Heart right ventricle (tissue), 16 donors: ENCODE measurements at regions not wholly inside any gene's neighbourhood (a gene's known extent, or its start where the extent isn't known, plus 50 kb on each side); places are given as distances from the start of the nearest gene placed in this dataset.

Experiments
- ATAC-seq, 8 donors: fragments of 200-7000 bp; cut with Tn5 transposase; one replicate each; pipeline ENCODE4 v1.9.1; 2020; ENCODE audit warnings: mild to moderate bottlenecking in 8 of 8, moderate library complexity in 8 of 8, moderate number of reproducible peaks in 1 of 8
- DNase-seq, 2 donors: peaks; one replicate each; pipeline ENCODE4 v3.0.0-alpha.2; 2020
- H3K27ac ChIP-seq, 10 donors: fragments of 200-600 bp; sonication (generic) in 2 of 10; one replicate each; pipeline versions ENCODE4 v1.5.0 to v1.8.0; 2020 to 2022; ENCODE audit warnings: mild to moderate bottlenecking in 3 of 10
- H3K27me3 ChIP-seq, 7 donors: fragments of 200-600 bp; one replicate each; pipeline ENCODE4 v1.8.0; 2021 to 2022; ENCODE audit warnings: mild to moderate bottlenecking in 2 of 7
- H3K36me3 ChIP-seq, 9 donors: fragments of 200-600 bp; sonication (generic) in 1 of 9; one replicate each; pipeline versions ENCODE4 v1.5.0 to v1.8.0; 2020 to 2022; ENCODE audit warnings: mild to moderate bottlenecking in 2 of 9
- H3K4me1 ChIP-seq, 9 donors: fragments of 200-600 bp; sonication (generic) in 1 of 9; one replicate each; pipeline versions ENCODE4 v1.5.0 to v1.8.0; 2020 to 2022; ENCODE audit warnings: mild to moderate bottlenecking in 4 of 9
- H3K4me3 ChIP-seq, 10 donors: fragments of 200-600 bp; sonication (generic) in 2 of 10; one replicate each; pipeline versions ENCODE4 v1.5.0 to v1.8.0; 2020 to 2022; ENCODE audit warnings: mild to moderate bottlenecking in 7 of 10, moderate library complexity in 2 of 10
- H3K9me3 ChIP-seq, 11 donors: fragments of 200-600 bp in 10 of 11; sonication (generic) in 2 of 11; one replicate each; pipeline versions ENCODE4 v1.5.0 to v1.8.0; 2013 to 2022; ENCODE audit warnings: mild to moderate bottlenecking in 2 of 11, control low read depth in 1 of 11, moderate library complexity in 1 of 11
- WGBS, 2 donors: extraction: QIAGEN DNeasy Blood & Tissue Kit; methylation state at CpG; one replicate each; pipeline ENCODE4 v1.1.7; 2013; ENCODE audit warnings: inconsistent platforms in 1 of 2; 5-methylcytosine and 5-hydroxymethylcytosine counted together
- intact Hi-C, 10 donors: fragments of 100-400 bp; cut with DNase I; formaldehyde crosslinking; loops; one replicate each; pipeline versions ENCODE4 v1.11.1 to v1.14.2; 2022
- TF ChIP-seq, protein P1 (sequence below), 9 donors: fragments of 200-600 bp; sonication (generic) in 2 of 9; IDR thresholded peaks; one replicate each; pipeline versions ENCODE4 v1.5.0 to v1.8.0; 2021 to 2022; ENCODE audit warnings: antibody characterized with exemption in 9 of 9, mild to moderate bottlenecking in 5 of 9, moderate library complexity in 1 of 9
- donor health status: Arrhythmogenic right ventricular cardiomyopathy.
- donor health status: ischemic (EF 13 %, LVEDD 7.1; RV severe dilation, severe dysfunction).
- donor health status: healthy with polysubstance abuse.
- donor health status: DM: no; HTN: yes; CAD: no.
- donor health status: DM: no; HTN: no; CAD: no.
- donor health status: ischemic (EF 25% LVEDD 6.9; RV normal size, moderate dysfunction).
- donor health status: ischemic (EF 25% LVEDD 5.7; RV mildly dilated, moderate dysfunction).
- donor health status: healthy.
- donor health status: DM: yes; HTN: yes; CAD: no.
- donor health status: Ischemic cardiomyopathy.
- donor health status: ischemic (EF 35%, LVEDD 5.7; RV mildly dilated, moderate dysfunction).
- donor health status: nonischemic (EF 11% LVEDD 7.7; RV severe dilation, severe dysfunction).
- donor health status: DM: yes; HTN: yes; CAD: no.
- donor health status: PGD.
- donor health status: ischemic (EF 29% LVEDD 5.4; RV normal size, mild dysfunction).
- donor health status: nonischemic (EF 23%, LVEDD 6.1; RV moderate dilation, normal function).

DNA sequence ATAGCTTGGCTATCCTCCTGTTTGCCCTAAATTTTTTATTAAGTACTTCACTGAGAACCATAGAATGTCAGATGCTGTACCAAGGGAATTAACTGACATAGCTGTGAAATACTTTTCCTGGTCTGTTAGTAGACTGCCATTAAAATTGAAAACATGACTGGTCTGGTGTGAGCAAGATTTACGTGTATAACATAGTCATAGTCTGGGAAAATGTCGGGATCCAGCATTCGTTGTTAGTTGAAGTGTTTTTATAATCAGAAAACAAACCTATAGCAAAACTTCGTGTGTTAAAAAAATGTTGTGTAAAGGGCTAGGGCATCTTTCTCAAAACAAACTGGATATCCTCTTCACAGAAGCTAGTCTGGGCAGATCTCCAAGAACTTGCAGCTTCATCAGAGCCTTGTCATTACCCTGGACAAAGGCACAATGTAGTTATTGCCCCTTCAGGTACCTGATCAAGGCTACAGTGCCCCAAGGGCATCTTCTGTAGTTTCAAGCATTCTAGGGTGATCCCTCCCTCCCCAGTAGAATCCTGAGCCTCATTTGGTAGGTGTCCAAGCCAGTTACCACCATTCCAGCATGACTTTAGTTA, 454.2 kb upstream of the SGCD start:
- peak in 1 of 8 donors; percentile 49 for ATAC-seq
- Histone ChIP-seq H3K9me3 (no peaks in the 10 kb centered on the region), H3K4me3 (no peak overlapping the region), H3K36me3 (no peaks in the 10 kb centered on the region), H3K27ac (no peak overlapping the region), H3K27me3 (no peaks in the 10 kb centered on the region), H3K4me1 (peaks cover 0 to 7% (median 0%) of the 10 kb centered on the region in 9 donors)
- TF ChIP-seq, protein P1, sequence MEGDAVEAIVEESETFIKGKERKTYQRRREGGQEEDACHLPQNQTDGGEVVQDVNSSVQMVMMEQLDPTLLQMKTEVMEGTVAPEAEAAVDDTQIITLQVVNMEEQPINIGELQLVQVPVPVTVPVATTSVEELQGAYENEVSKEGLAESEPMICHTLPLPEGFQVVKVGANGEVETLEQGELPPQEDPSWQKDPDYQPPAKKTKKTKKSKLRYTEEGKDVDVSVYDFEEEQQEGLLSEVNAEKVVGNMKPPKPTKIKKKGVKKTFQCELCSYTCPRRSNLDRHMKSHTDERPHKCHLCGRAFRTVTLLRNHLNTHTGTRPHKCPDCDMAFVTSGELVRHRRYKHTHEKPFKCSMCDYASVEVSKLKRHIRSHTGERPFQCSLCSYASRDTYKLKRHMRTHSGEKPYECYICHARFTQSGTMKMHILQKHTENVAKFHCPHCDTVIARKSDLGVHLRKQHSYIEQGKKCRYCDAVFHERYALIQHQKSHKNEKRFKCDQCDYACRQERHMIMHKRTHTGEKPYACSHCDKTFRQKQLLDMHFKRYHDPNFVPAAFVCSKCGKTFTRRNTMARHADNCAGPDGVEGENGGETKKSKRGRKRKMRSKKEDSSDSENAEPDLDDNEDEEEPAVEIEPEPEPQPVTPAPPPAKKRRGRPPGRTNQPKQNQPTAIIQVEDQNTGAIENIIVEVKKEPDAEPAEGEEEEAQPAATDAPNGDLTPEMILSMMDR (IDR thresholded peaks at IDR 0.05): no peak
- intact Hi-C loops: no loop called here
- WGBS, 2 donors: 38 to 62% methylated on average over 4 of the region's 4 CpGs
- DNase-seq: peak in 1 of 2 donors; percentile 3

DNA sequence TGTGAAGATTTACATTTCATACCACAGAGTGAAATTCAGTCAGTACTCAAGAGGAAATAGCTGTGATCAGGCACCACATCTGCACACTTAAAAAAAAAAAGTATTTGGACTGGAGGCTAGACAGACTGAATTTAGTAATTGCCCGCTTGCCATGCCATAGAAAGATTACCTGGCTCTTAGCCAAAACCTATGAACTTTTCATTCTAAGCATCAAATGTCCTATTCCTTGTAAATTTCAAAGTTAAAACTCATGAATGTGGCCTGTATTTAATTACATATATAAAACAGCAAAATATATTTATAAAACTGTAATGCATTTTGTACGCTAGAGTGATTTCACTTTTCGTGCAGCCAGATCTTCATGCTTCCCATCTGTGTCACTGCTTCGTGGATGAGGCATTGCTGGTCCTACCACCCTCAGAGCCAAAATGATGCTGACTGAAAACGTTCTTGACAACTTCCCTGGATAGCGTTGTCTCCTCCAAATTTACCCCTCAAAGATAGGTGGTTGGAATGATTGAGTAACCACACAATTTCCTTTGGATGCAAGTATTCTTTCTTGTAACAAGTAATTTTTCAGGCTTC, 447.9 kb upstream of the SGCD start:
- no peak for DNase-seq
- no peak for ATAC-seq
- Histone ChIP-seq H3K27me3 (no peaks in the 10 kb centered on the region), H3K36me3 (no peaks in the 10 kb centered on the region), H3K27ac (no peak overlapping the region), H3K4me1 (no peaks in the 10 kb centered on the region), H3K4me3 (no peak overlapping the region), H3K9me3 (no peaks in the 10 kb centered on the region)
- TF ChIP-seq, protein P1 (IDR thresholded peaks at IDR 0.05): no peak
- intact Hi-C loops: loop anchor here in 1 of 10 donors (5.0 kb wide), 1 partner anchor 623 kb away; no protein-coding TSS in a partner anchor
- 70 to 74% methylated on average over 6 of the region's 6 CpGs for WGBS, 2 donors

DNA sequence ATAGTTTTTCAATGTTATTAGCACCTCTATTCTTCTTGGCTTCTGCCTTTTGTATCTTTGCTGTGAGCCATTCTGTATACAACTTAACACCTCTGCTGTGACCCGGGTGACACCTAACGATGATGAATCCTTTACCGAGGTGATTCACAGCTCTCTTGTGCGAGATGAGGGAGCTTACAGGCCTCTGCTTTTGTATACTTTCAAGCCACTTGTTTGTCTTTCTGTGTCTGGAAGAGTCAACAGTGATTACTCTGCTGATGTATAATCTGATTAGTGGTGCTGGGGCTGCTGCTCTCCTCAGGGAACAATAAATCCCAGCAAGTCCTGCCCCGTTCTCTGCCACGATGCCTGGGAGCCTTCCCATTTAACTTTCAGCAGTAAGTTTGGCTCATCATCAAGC, 442.9 kb upstream of the SGCD start:
- Histone ChIP-seq H3K27ac (no peak overlapping the region), H3K4me1 (no peaks in the 10 kb centered on the region), H3K4me3 (no peak overlapping the region), H3K9me3 (no peaks in the 10 kb centered on the region), H3K36me3 (no peaks in the 10 kb centered on the region), H3K27me3 (no peaks in the 10 kb centered on the region)
- TF ChIP-seq, protein P1 (IDR thresholded peaks at IDR 0.05): no peak
- WGBS, 2 donors: 28 to 40% methylated on average over 6 of the region's 6 CpGs
- ATAC-seq (no peak), DNase-seq (no peak)
- intact Hi-C loops: no loop called here

DNA sequence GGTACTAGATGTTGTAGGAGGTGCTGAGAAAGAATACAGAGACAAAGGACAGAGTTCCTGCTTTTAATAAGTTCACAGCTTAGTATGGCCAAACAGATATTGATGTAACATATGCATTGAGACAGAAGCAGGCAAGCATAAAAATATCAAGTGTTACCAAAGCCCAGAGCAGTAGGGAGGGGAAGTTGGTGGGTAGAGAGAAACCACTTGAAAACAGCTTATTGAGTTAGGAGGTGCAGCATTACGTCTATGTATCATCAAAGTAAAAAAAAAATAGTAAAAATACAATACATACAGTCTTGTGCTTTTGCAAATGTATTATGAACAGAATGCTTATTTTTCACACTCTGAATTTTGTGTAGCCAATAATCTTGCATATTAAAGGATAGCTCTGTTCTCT, 441.8 kb upstream of the SGCD start:
- ATAC-seq (no peak), DNase-seq (no peak)
- H3K36me3 ChIP-seq: no peaks in the 10 kb centered on the region
- 67% methylated on average over 1 of the region's 1 CpG; no CpG with 5 or more reads in 1 of the 2 donors for WGBS, 2 donors
- intact Hi-C loops: no loop called here
- no peak overlapping the region for H3K27ac ChIP-seq
- H3K4me1 ChIP-seq: no peaks in the 10 kb centered on the region
- no peaks in the 10 kb centered on the region for H3K9me3 ChIP-seq
- TF ChIP-seq, protein P1 (IDR thresholded peaks at IDR 0.05): no peak
- H3K27me3 ChIP-seq: no peaks in the 10 kb centered on the region
- H3K4me3 ChIP-seq: no peak overlapping the region
